Left kidney (tissue), 1 donor: ENCODE measurements at regions not wholly inside any gene's neighbourhood (a gene's known extent, or its start where the extent isn't known, plus 50 kb on each side); places are given as distances from the start of the nearest gene placed in this dataset.
"Not testable (repeated sequence)": the region's sequence is repeated elsewhere in the genome, so short reads cannot be mapped to it uniquely, and the experiment has no call there.

Experiments used
- DNase-seq: peaks from one replicate; pipeline ENCODE4 v3.0.0-alpha.2; 2013

- no peak for DNase-seq
Measured at GRCh38 chr16:61421111-61421510, 615.1 kb downstream of the CDH8 start.

DNA sequence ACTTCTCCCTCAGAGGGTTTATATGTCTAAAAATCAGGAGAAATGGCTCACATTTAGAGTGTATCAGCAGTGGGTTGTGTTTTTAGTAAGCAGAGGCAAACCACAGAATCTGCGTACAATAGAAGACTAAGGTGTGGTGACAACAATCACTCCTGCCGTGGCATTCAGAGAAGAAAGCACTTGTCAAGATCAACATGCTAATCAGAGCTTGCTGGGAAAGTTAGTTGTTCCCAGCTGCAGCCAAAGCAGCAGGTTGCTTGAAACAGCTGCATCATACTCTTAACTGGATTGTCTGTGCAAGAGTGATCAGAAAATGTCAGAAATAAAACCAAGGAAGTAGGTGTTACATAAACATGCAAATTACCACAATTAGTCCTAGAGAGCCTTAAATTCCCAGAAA is 616.4 kb downstream of the CDH8 start:
- no peak for DNase-seq

GRCh38 chr16:61418802-61419201 is 617.4 kb downstream of the CDH8 start:
- DNase-seq: not testable (repeated sequence)

DNA sequence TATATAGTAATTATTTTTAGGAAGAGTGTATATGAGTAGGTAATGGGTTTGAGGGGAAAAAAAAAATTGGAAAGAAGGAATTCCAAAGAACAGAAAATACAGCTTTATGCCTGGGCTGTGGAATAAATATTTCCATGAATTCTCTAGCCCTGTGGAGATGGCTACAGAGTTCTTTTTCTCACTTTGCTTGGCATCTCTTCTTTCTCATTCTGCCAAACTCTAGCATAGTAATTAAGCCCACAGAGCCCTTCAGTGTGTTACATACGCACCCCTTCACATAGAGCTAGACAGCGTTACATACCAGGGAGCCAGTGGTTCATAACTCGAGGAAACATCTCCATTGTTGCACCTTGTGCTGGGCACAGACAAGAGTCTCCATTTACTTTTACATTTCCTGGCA is 621.1 kb downstream of the CDH8 start:
- no peak for DNase-seq

DNA sequence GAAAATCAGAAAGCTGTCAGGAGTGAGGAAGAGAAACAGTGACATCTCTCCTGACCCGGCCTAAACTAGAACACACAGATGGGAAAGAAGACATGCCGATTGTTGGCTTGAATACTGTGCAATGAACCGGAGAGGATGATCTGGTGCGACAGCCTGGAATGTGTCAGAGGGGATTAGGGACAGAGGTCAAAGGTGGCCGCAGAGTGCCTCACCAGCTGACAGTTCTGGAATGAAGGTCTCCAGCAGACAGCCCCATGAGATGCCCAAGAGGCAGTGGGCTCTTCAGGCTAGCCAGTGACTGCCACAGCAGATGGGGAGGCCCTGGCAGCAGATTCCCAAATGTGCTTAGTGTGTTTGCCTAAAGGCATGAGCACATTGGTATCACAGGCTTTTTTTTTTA is 623.2 kb downstream of the CDH8 start:
- DNase-seq: no peak

DNA sequence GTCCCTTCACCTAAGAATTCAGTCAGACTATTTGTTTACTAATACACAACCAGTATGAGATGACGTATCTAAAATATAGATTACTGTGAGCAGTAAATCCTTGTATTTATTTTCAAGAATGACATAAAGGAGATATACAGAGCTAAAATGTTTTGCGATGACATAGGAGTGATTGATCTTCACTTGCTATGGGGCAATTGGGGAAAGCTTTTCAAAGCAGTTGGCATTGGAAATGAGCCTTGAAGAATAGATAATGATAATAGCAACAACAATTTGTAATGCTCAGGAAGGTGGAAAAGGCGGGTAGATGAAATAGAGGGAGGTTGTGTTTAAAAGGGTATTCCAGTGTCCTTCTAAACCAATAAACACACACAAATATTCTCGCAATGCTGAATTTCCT is 623.7 kb downstream of the CDH8 start:
- DNase-seq: no peak

DNA sequence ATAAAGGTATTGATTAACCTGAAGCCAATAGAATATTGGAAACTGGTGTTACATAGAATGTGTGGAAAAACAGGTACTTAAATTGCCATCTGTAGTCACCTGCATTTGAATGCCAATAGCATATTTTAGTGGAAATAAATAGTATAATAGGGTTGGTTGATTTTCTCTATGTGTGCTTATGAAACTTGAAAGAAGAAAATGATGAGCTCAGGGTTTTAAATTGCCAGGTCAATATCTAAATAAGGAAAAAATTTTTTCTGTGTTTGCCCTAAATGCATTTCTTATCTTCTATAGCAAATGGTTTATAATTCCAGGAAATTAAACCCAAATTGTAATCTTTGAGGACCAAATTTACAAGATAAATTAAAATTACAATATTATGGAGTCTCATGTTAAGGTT is 626.6 kb downstream of the CDH8 start:
- no peak for DNase-seq

GRCh38 chr16:61403386-61403785 is 632.9 kb downstream of the CDH8 start:
- DNase-seq: no peak

DNA sequence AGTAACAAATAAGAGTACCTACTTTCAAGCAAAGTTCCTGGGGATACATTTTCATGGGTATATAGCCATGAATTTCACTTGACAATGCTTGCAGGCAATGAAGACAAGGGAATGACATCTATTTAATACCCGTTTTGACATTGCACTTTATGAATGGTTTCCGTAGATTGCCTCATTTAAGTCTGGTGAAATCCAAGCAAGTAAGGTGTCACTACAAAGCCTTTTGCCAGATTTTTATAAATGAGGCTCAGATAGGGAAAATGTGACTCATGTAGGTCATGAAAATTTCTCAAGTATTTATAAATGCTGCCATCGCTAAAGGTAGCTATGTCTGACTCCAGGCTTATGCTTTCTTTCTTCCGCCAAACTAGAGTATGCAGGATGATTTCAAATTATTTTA is 644.3 kb downstream of the CDH8 start:
- no peak for DNase-seq

DNA sequence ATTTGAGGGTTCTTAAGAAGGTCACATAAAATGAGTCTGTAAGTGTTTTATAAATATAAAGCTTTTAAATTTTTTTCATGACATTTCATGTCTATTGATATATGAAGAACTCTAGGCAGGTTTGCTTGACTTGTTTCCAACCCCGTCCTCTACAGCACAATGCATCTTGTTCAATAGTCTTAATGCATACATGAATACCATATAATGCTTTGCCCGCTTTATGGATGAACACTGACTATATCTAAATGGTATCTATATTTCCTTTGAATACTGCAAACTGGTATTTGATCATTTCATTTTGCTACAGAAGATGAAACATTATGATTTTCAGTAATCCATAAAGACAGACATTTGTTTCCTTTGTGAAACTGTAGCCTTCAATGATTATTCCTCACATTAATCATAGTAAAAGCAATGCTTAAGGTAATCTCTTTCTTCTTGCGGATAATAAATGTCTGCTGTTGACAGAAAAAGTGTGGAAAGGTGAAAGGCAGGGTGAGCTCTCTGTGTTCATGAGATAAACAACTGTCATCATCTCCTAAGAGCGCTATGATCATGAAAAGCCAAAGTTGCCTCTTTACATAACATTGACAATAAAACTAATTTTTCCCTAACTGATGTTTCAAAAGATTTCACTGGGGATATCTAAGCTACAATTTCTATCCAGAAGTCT is 645.1 kb downstream of the CDH8 start:
- no peak for DNase-seq

GRCh38 chr16:61385392-61386071 is 650.7 kb downstream of the CDH8 start:
- no peak for DNase-seq

DNA sequence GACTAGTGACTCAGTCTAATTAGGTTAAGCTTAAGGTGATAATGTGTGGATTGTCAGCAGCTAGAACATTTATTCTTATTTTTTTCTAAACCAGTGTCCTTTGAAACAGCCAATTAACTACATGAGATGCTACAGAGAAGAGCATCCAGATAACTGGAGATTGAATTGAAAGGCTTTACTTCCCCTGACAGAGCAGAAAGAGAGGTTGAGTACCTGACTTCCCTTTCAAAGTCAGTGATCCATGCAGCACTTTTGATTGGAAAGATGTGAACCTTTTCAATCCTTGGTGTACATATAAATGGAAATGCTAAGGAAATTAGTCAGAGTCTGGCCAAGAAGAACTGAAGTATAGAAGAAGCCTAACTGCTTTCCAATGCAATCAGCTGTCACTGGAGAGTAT is 653.8 kb downstream of the CDH8 start:
- DNase-seq: no peak

DNA sequence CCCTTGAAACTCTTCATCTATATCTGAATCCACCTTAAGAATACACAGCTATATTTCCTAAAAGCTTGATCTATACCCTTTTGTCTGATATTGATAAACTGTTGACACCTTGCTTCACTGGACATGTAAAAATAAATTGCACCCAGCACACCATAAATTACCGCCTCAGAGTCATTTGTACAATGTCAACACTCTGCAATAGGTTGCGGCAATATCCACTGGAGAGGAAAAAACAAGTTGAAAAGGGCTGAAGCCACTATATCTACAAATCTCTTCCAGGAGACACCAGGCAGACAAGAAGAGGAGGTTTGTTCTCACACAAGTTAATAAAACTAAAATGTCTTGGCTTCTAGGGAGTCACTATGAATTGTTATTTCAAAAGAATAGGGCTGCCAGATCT is 656.9 kb downstream of the CDH8 start:
- no peak for DNase-seq

GRCh38 chr16:61374071-61374470 is 662.2 kb downstream of the CDH8 start:
- no peak for DNase-seq

DNA sequence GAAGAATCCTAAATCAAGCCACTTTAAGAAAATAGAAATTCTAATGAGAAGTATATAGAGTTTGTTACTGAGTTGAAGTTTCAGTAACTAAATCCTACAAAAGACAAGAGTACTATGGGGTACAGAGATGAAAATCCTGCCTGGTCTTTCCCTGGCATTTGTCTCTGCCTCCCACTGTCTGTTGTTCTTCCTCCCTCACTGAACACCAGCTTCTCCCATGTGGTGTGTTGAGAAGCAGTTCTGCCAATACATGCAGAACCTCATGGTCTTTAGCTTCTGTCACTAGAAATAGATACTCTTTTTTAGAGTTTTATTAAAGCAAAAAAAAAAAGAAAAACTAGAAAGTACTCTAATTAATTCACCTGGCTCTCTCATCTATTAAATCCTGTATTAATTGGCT is 664.4 kb downstream of the CDH8 start:
- no peak for DNase-seq

DNA sequence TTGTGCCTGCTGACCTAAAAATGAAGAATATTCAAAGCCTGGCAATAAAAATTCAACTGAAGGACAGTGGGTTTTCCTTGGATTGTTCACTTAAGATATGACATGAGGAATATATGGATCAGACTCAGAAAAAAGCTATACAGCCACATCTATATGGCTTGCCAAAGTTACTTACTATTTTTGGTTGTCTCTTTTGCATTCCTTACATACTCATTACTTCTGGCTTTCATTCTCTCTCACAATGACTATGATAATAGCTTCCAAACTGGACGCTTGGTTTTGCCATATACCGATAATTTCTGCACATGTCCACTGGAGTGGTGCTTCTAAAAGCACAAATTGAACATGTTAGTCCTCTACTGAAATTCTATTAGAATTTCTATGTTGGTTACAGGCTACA is 664.9 kb downstream of the CDH8 start:
- no peak for DNase-seq

DNA sequence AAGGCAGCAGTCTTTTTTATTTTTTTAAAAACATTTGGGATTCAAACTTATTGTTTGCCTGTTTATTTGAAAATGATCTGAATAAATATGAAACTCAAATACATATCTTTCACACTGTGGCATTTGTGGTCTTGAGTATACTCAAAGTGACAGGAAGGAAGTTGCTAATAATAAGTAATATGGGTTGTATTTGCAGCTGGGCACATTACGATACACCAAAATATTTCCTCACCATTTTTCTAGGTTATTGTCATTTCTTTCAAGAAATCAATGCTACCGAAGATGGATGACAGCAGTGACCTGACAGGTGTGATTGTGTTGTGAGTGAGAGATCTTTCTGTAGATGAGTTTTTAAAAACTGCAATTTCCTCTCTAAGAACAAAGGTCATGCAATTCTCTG is 665.7 kb downstream of the CDH8 start:
- no peak for DNase-seq

GRCh38 chr16:61366006-61366405 is 670.2 kb downstream of the CDH8 start:
- no peak for DNase-seq

DNA sequence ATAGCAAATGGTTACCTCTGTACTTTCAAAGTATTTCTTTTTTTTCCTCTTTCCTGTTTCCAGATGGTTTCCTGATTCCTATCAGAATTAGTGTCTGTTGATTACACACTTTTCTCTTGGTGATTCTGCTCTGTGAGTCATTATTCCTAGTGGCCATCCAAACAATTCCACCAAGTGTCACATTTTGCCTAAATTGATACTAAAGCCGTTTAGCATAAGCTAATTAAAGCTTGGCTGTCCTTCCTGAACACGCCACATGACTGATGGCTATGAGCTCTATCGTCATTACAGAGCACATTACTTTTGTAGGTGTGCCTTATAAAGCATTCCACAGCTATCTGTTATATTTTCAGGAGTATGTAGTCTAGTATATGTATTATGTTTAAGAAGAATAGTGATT is 671.2 kb downstream of the CDH8 start:
- no peak for DNase-seq

DNA sequence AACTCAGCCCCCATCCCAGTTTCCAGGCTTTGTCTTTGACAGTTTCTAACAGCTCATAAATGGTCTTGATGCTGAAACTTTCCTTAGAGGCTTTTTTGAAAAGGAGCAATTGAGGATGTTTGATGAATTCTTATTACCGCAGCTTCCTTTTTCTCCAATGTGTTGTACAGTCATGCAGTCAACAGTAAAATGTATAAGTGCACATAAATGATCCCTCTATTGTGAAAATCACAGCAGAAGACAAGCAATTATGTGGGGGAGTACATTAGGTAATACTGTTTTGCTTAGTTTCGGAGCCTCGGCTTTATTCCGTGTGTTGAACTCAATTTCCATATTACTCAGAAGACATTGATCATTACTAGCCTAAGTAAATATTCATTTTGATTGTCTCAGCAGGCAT is 673.7 kb downstream of the CDH8 start:
- DNase-seq: no peak

DNA sequence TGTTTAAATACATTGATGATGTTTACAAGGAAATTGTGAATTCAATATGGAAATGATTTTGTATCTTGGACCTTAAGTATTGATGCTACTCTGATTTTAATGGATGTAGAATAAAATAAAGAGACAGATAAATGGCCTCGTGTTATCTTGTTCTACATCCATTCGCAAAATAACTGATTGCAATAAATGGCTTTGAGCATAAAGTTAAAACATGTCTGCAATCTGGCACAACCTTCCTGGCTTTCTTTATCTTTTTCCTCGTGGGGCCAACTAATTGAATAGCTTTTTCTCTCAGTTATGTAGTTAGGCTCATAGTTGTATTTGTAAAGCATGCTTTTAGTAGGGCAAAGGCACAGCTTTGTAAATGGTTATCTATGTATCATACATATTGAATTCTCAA is 691.4 kb downstream of the CDH8 start:
- no peak for DNase-seq

DNA sequence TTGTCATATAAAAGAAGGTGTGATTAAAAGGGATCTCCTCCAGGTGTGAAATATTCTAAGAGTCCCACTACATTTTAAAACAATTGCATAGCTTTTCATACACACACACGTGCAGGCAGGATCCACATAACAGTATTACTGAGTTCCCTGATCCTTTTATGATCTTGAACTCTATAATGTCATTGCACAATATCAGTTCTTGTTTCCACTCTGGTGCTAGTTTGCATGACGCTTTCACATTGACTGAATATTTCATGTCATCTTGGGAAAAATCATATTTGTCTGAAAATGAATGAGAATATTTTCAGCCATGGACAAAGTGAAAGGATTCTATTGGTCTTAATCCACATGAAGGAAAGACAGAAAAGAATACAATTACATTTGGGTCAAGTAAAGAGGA is 703.8 kb downstream of the CDH8 start:
- no peak for DNase-seq

DNA sequence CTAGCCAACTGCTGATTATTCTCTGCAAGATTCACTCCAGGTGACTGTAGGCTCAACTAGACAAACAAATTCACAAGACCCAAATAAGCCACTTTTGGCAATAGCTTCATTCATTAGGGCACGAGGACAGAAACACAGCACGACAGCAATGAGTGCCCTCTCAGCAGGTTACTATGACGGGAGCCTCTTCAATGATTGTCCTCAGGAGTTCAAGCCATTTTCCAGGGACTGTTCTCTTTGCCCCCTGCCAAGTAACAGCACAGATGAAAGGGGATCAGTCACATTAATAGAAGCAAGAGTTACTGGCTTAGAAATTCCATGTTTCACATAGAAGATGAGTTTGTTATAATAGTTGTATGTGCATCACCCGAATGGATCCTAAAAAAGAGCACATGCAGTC is 712.2 kb downstream of the CDH8 start:
- DNase-seq: no peak

DNA sequence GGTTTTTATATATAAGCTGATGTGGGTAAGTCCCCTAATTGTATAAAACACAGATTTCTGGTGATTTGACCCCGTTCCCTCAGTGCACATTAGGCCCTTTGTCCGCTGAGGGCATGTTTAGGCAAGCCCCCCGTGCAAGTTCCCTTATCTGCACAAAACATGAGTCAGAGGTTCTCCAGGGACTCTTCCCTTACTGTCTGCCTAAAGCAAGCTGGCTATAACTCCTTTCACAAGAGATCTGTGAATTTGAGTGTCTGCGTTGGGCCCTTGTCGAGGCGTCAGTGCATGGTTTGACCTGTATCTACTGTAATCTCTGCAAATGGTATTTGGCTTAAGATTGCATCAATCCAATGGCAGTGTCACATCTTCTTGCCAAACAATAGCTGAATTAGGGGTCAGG is 712.8 kb downstream of the CDH8 start:
- no peak for DNase-seq
